Loucy (cell line): ENCODE measurements at regions not wholly inside any gene's neighbourhood (a gene's known extent, or its start where the extent isn't known, plus 50 kb on each side); places are given as distances from the start of the nearest gene placed in this dataset.
"Not testable (repeated sequence)": the region's sequence is repeated elsewhere in the genome, so short reads cannot be mapped to it uniquely, and the experiment has no call there.

ENCODE experiments used
- H2AFZ ChIP-seq: fragments of 200-600 bp; sonication (generic); 2 replicates; pipeline ENCODE4 v1.6.0; 2016; ENCODE audit warnings: antibody characterized with exemption, mild to moderate bottlenecking, low read length, moderate library complexity
- H3F3A ChIP-seq: fragments of 200-600 bp; 2 replicates; pipeline ENCODE4 v1.6.0; 2016; ENCODE audit warnings: antibody characterized with exemption, low read depth, mild to moderate bottlenecking
- H3K27me3 ChIP-seq: fragments of 200-600 bp; sonication (generic); 2 replicates; pipeline ENCODE4 v1.6.1; 2014; ENCODE audit warnings: low read length, mild to moderate bottlenecking; ENCODE audit not compliant: insufficient read depth, poor library complexity, severe bottlenecking
- H3K36me3 ChIP-seq: fragments of 200-600 bp; sonication (generic); 2 replicates; pipeline ENCODE4 v1.6.1; 2016; ENCODE audit warnings: low read length; ENCODE audit not compliant: insufficient read depth
- H3K4me1 ChIP-seq: fragments of 200-600 bp; sonication (generic); 2 replicates; pipeline ENCODE4 v1.5.1; 2014; ENCODE audit warnings: low read length, mild to moderate bottlenecking; ENCODE audit not compliant: insufficient read depth, poor library complexity, severe bottlenecking
- H3K4me2 ChIP-seq: fragments of 200-600 bp; sonication (generic); 2 replicates; pipeline ENCODE4 v1.6.0; 2014; ENCODE audit warnings: antibody characterized with exemption, low read length, low read depth, mild to moderate bottlenecking; ENCODE audit not compliant: poor library complexity, severe bottlenecking
- H3K4me3 ChIP-seq: fragments of 200-600 bp; sonication (generic); 2 replicates; pipeline ENCODE4 v1.5.1; 2014; ENCODE audit warnings: low read length, mild to moderate bottlenecking, mixed read lengths; ENCODE audit not compliant: poor library complexity, severe bottlenecking
- H3K79me2 ChIP-seq: fragments of 200-600 bp; sonication (generic); 2 replicates; pipeline ENCODE4 v1.6.1; 2014; ENCODE audit warnings: low read length; ENCODE audit not compliant: insufficient read depth
- H3K9ac ChIP-seq: fragments of 200-600 bp; sonication (generic); 2 replicates; pipeline ENCODE4 v1.6.0; 2014; ENCODE audit warnings: mild to moderate bottlenecking, low read depth, low read length, moderate library complexity; ENCODE audit not compliant: poor library complexity, severe bottlenecking
- H3K9me2 ChIP-seq: fragments of 200-600 bp; sonication (generic); replicated peaks from 2 replicates; pipeline ENCODE4 v1.6.1; 2016; ENCODE audit warnings: low read depth, low read length, mixed read lengths
- H3K9me3 ChIP-seq: fragments of 200-600 bp; sonication (generic); 2 replicates; pipeline ENCODE4 v1.6.1; 2014; ENCODE audit warnings: mild to moderate bottlenecking, antibody characterized with exemption, low read length, low read depth; ENCODE audit not compliant: insufficient read depth
- H4K20me1 ChIP-seq: fragments of 200-600 bp; sonication (generic); 2 replicates; pipeline ENCODE4 v1.6.0; 2014; ENCODE audit warnings: antibody characterized with exemption, low read length, mild to moderate bottlenecking; ENCODE audit not compliant: insufficient read depth, poor library complexity, severe bottlenecking
- CTCF ChIP-seq: fragments of 200-600 bp; sonication (generic); conservative IDR thresholded peaks from 2 replicates; pipeline ENCODE4 v1.5.1; 2014; ENCODE audit warnings: mild to moderate bottlenecking, antibody characterized with exemption, low read length
- EZH2phosphoT487 ChIP-seq: fragments of 200-600 bp; IDR thresholded peaks from 2 replicates; pipeline ENCODE4 v1.6.1; 2018; ENCODE audit warnings: antibody characterized with exemption, mild to moderate bottlenecking, moderate library complexity, borderline replicate concordance

DNA sequence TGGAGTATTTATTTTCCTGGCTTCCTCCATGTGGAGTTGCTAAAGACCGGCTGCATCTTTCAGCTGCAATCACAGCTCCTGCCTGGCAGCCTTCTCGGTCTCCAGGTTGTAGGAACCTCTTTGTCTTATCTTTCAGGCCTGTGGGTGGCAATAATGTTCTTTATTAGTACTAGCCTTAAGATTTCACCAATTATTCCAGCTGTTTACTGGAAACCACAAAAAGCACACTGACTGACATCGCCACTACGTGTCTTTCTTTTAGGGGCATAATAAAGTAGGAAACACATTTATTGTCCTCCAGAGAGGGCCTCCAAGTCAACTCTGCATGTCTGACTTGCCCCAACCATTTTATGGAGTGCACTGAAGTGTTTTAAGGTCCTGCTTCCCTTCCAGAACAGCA, 1116.5 kb upstream of the TMEM132C start:
- Histone ChIP-seq H3K4me3 (no peak overlapping the region), H3K4me1 (no peaks in the 10 kb centered on the region), H3K9me3 (no peaks in the 10 kb centered on the region), H3K9me2 (no peaks in the 10 kb centered on the region), H3K4me2 (no peak overlapping the region), H3F3A (no peaks in the 10 kb centered on the region), H3K27me3 (no peaks in the 10 kb centered on the region), H3K9ac (no peak overlapping the region), H4K20me1 (no peaks in the 10 kb centered on the region), H2AFZ (no peak overlapping the region), H3K36me3 (no peaks in the 10 kb centered on the region), H3K79me2 (no peaks in the 10 kb centered on the region)
- no peak for TF ChIP-seq CTCF
- TF ChIP-seq EZH2phosphoT487: no peak

- Histone ChIP-seq H3K4me1 (no peaks in the 10 kb centered on the region), H3K9me3 (no peaks in the 10 kb centered on the region), H2AFZ (no peak overlapping the region), H3F3A (no peaks in the 10 kb centered on the region), H3K4me2 (no peak overlapping the region), H3K79me2 (no peaks in the 10 kb centered on the region), H3K4me3 (no peak overlapping the region), H3K36me3 (no peaks in the 10 kb centered on the region), H3K9ac (no peak overlapping the region), H3K27me3 (no peaks in the 10 kb centered on the region), H4K20me1 (no peaks in the 10 kb centered on the region), H3K9me2 (no peaks in the 10 kb centered on the region)
- TF ChIP-seq CTCF (no peak), EZH2phosphoT487 (no peak)
These were observed 1116.0 kb upstream of the TMEM132C start for GRCh38 chr12:127150956-127151355.

GRCh38 chr12:127153996-127154395, 1113.0 kb upstream of the TMEM132C start:
- H3K79me2 ChIP-seq: no peaks in the 10 kb centered on the region
- no peaks in the 10 kb centered on the region for H3K9me2 ChIP-seq
- H3K36me3 ChIP-seq: no peaks in the 10 kb centered on the region
- H2AFZ ChIP-seq: no peak overlapping the region
- H3K9ac ChIP-seq: no peak overlapping the region
- H4K20me1 ChIP-seq: no peaks in the 10 kb centered on the region
- no peaks in the 10 kb centered on the region for H3K4me1 ChIP-seq
- no peak for TF ChIP-seq EZH2phosphoT487
- no peak for TF ChIP-seq CTCF
- no peaks in the 10 kb centered on the region for H3F3A ChIP-seq
- no peak overlapping the region for H3K4me2 ChIP-seq
- H3K27me3 ChIP-seq: no peaks in the 10 kb centered on the region
- H3K9me3 ChIP-seq: no peaks in the 10 kb centered on the region
- H3K4me3 ChIP-seq: no peak overlapping the region

DNA sequence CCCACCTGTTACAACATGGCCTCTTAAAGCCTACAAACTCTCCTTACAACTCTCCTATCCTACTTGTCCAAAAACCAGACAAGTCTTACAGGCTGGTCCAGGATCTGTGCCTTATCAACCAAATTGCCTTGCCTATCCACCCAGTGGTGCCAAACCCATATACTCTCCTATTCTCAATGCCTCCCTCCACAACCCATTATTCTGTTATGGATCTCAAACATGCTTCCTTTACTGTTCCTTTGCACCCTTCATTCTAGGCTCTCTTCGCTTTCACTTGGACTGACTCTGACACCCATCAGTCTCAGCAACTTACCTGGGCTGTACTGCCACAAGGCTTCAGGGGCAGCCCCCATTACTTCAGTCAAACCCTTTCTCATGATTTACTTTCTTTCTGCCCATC, 1112.1 kb upstream of the TMEM132C start:
- not testable (repeated sequence) for H3K9me3 ChIP-seq, H3K36me3 ChIP-seq, H3K9me2 ChIP-seq, H3K27me3 ChIP-seq, H3K4me3 ChIP-seq, H2AFZ ChIP-seq, H3K9ac ChIP-seq, H3K79me2 ChIP-seq, H3K4me2 ChIP-seq, H3F3A ChIP-seq, H4K20me1 ChIP-seq, H3K4me1 ChIP-seq

GRCh38 chr12:127155935-127156619, 1110.9 kb upstream of the TMEM132C start:
- H3K79me2 ChIP-seq, H3K4me1 ChIP-seq, H2AFZ ChIP-seq, H3K9ac ChIP-seq, H3F3A ChIP-seq, H3K9me3 ChIP-seq, H3K27me3 ChIP-seq, H3K4me2 ChIP-seq, H3K9me2 ChIP-seq, H4K20me1 ChIP-seq, H3K36me3 ChIP-seq, H3K4me3 ChIP-seq: not testable (repeated sequence)
